T-helper 1 cell treated with Interleukin-12 subunit alpha and Interleukin-12 subunit beta and Interleukin-4 antibody, amounts not matched to agents 30 μg/mL and 1 μg/mL, for 36 hours (primary cell): ENCODE measurements at regions not wholly inside any gene's neighbourhood (a gene's known extent, or its start where the extent isn't known, plus 50 kb on each side); places are given as distances from the start of the nearest gene placed in this dataset.

Experiments used
- H3K27ac Mint-ChIP-seq: one replicate; pipeline ENCODE4 v1.8.0; 2021; ENCODE audit warnings: mild to moderate bottlenecking, mixed read lengths
- H3K27me3 Mint-ChIP-seq: one replicate; pipeline ENCODE4 v1.8.0; 2021; ENCODE audit warnings: low read depth, mixed read lengths
- H3K36me3 Mint-ChIP-seq: one replicate; pipeline ENCODE4 v1.8.0; 2021; ENCODE audit warnings: low read depth, mixed read lengths
- H3K4me1 Mint-ChIP-seq: one replicate; pipeline ENCODE4 v1.8.0; 2021; ENCODE audit warnings: low read depth, mixed read lengths
- H3K4me3 Mint-ChIP-seq: one replicate; pipeline ENCODE4 v1.8.0; 2021; ENCODE audit warnings: mild to moderate bottlenecking, moderate library complexity, mixed read lengths
- H3K9me3 Mint-ChIP-seq: one replicate; pipeline ENCODE4 v1.8.0; 2021; ENCODE audit warnings: mixed read lengths

- Mint-ChIP-seq H3K4me3 (no peak overlapping the region), H3K4me1 (no peaks in the 10 kb centered on the region), H3K27me3 (no peaks in the 10 kb centered on the region), H3K27ac (no peak overlapping the region), H3K36me3 (no peaks in the 10 kb centered on the region), H3K9me3 (peaks cover 12% of the 10 kb centered on the region)
These were observed 1426.9 kb downstream of the AACS start for GRCh38 chr12:126492181-126492580.

GRCh38 chr12:126493366-126494108 lies 1428.3 kb downstream of the AACS start:
- Mint-ChIP-seq H3K36me3 (no peaks in the 10 kb centered on the region), H3K4me3 (no peak overlapping the region), H3K4me1 (no peaks in the 10 kb centered on the region), H3K27me3 (no peaks in the 10 kb centered on the region), H3K9me3 (peaks cover 12% of the 10 kb centered on the region), H3K27ac (no peak overlapping the region)

GRCh38 chr12:126496201-126496600 lies 1431.0 kb downstream of the AACS start:
- no peak overlapping the region for H3K27ac Mint-ChIP-seq
- no peaks in the 10 kb centered on the region for H3K27me3 Mint-ChIP-seq
- no peaks in the 10 kb centered on the region for H3K4me1 Mint-ChIP-seq
- peaks cover 3% of the 10 kb centered on the region for H3K9me3 Mint-ChIP-seq
- no peak overlapping the region for H3K4me3 Mint-ChIP-seq
- no peaks in the 10 kb centered on the region for H3K36me3 Mint-ChIP-seq

GRCh38 chr12:126506426-126507182 lies 1441.4 kb downstream of the AACS start:
- H3K4me3 Mint-ChIP-seq, result no peak overlapping the region
- peaks cover 1% of the 10 kb centered on the region for H3K36me3 Mint-ChIP-seq
- H3K27ac Mint-ChIP-seq, result no peak overlapping the region
- H3K9me3 Mint-ChIP-seq, result peaks cover 11% of the 10 kb centered on the region
- peaks cover 5% of the 10 kb centered on the region for H3K4me1 Mint-ChIP-seq
- H3K27me3 Mint-ChIP-seq, result no peaks in the 10 kb centered on the region

- Mint-ChIP-seq H3K27ac (no peak overlapping the region), H3K9me3 (peaks cover 15% of the 10 kb centered on the region), H3K4me1 (peaks cover 5% of the 10 kb centered on the region), H3K36me3 (peaks cover 1% of the 10 kb centered on the region), H3K27me3 (no peaks in the 10 kb centered on the region), H3K4me3 (no peak overlapping the region)
These were observed 1442.0 kb downstream of the AACS start for GRCh38 chr12:126507231-126507630.

- Mint-ChIP-seq H3K27ac (no peak overlapping the region), H3K36me3 (peaks cover 1% of the 10 kb centered on the region), H3K9me3 (peaks cover 18% of the 10 kb centered on the region), H3K27me3 (no peaks in the 10 kb centered on the region), H3K4me3 (no peak overlapping the region), H3K4me1 (peaks cover 5% of the 10 kb centered on the region)
These were observed 1444.3 kb downstream of the AACS start for GRCh38 chr12:126509572-126509971.

DNA sequence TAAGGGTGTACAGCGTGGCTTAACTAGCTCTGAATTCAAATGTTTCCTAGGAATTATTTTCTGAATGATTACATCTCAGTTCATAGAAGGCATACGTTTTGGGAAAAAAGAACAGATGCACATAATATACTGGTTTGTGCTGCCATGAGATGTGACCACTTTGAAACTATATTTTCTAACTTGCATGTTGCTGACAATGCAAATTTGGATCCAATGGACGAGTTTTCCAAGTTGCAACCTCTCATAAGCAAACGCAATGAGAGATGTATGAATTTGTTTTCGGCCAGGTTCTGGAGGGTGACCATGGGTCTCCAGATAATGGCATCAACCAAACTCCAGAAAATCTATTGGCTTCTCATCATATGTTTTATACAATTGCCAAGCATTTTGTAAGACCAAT lies 1445.4 kb downstream of the AACS start:
- no peak overlapping the region for H3K27ac Mint-ChIP-seq
- peaks cover 19% of the 10 kb centered on the region for H3K9me3 Mint-ChIP-seq
- H3K27me3 Mint-ChIP-seq, result no peaks in the 10 kb centered on the region
- peaks cover 1% of the 10 kb centered on the region for H3K36me3 Mint-ChIP-seq
- H3K4me1 Mint-ChIP-seq, result peaks cover 5% of the 10 kb centered on the region
- H3K4me3 Mint-ChIP-seq, result no peak overlapping the region

- peaks cover 11% of the 10 kb centered on the region for H3K9me3 Mint-ChIP-seq
These were observed 1448.0 kb downstream of the AACS start for GRCh38 chr12:126512916-126513913.

DNA sequence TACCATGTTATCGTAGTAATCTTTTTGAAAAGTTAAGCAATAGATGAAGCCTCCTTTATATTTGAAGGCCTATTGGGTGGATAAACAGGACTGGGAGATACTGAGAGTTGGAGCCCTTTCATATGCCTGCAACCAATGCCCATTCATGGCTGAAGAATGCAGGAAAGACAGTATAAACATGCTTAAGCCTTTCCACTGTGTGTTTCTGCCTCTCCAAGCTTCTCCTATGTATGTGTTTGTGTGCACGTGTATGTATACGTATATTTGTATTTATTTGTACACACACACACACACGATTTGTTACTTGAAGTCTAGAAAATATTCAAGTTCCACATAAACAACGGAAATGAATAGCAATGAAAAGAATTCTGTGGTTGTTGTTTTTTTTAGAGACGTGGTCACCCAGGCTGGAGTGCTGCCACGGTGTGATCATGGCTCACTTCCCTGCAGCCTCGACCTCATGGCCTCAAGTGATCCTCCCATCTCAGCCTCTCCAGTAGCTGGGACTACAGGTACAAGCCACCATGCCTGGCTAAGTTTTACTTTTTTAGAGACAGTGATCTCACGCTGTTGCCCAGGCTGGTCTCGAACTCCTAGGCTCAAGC lies 1453.5 kb downstream of the AACS start:
- Mint-ChIP-seq H3K27me3 (no peaks in the 10 kb centered on the region), H3K4me3 (no peak overlapping the region), H3K9me3 (peaks cover 4% of the 10 kb centered on the region), H3K27ac (no peak overlapping the region), H3K4me1 (no peaks in the 10 kb centered on the region), H3K36me3 (no peaks in the 10 kb centered on the region)

More at GRCh38 chr12:126512916-126513913, 1448.0 kb downstream of the AACS start:
- no peaks in the 10 kb centered on the region for H3K27me3 Mint-ChIP-seq
- H3K4me1 Mint-ChIP-seq, result no peaks in the 10 kb centered on the region
- no peaks in the 10 kb centered on the region for H3K36me3 Mint-ChIP-seq
- no peak overlapping the region for H3K27ac Mint-ChIP-seq
- H3K4me3 Mint-ChIP-seq, result no peak overlapping the region

DNA sequence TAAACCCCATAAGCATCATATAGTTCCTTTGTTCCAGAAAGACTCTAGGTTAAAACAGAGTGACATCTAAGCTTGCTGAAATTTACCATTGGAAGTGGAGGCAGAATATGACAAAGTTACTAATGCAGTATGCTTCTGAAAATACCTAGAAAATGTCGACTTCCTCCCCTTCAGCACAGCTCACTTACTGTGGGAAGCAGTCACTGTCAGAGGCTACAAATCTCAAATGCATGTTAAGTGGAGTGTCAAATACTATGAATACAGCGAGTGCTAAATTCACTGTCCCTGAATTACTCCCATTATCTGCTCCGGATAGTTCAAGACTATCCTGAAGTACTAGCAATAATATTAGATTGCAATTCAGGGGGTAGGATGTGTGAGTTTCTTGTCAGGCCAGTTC lies 1454.6 kb downstream of the AACS start:
- H3K36me3 Mint-ChIP-seq, result no peaks in the 10 kb centered on the region
- H3K27ac Mint-ChIP-seq, result no peak overlapping the region
- no peaks in the 10 kb centered on the region for H3K27me3 Mint-ChIP-seq
- no peaks in the 10 kb centered on the region for H3K4me1 Mint-ChIP-seq
- peaks cover 4% of the 10 kb centered on the region for H3K9me3 Mint-ChIP-seq
- H3K4me3 Mint-ChIP-seq, result no peak overlapping the region

DNA sequence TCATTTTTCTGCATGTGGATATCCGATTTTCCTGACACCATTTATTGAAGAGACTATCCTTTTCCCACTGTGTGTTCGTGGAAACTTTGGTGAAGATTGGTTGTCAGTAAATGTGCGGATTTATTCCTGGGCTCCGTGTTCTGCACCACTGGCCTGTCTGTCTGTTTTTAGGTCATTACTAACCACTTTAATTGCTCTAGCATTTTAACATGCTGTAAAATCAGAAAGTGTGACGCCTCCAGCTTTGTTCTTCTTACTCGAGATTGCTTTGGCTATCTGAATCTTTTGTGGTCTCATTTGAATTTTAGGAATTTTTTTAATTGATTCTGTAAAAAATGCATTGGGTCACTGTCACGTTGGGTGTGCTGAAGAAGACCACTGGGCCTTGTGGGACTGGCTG lies 1458.7 kb downstream of the AACS start:
- no peaks in the 10 kb centered on the region for H3K9me3 Mint-ChIP-seq
- H3K27ac Mint-ChIP-seq, result no peak overlapping the region
- H3K27me3 Mint-ChIP-seq, result no peaks in the 10 kb centered on the region
- H3K4me1 Mint-ChIP-seq, result no peaks in the 10 kb centered on the region
- no peaks in the 10 kb centered on the region for H3K36me3 Mint-ChIP-seq
- no peak overlapping the region for H3K4me3 Mint-ChIP-seq

GRCh38 chr12:126534495-126534894 lies 1469.3 kb downstream of the AACS start:
- no peaks in the 10 kb centered on the region for H3K36me3 Mint-ChIP-seq
- H3K27ac Mint-ChIP-seq, result no peak overlapping the region
- no peaks in the 10 kb centered on the region for H3K4me1 Mint-ChIP-seq
- no peak overlapping the region for H3K4me3 Mint-ChIP-seq
- no peaks in the 10 kb centered on the region for H3K9me3 Mint-ChIP-seq
- H3K27me3 Mint-ChIP-seq, result no peaks in the 10 kb centered on the region

- Mint-ChIP-seq H3K9me3 (no peaks in the 10 kb centered on the region), H3K27ac (no peak overlapping the region), H3K4me3 (no peak overlapping the region), H3K36me3 (no peaks in the 10 kb centered on the region), H3K4me1 (no peaks in the 10 kb centered on the region), H3K27me3 (no peaks in the 10 kb centered on the region)
These were observed 1469.7 kb downstream of the AACS start for GRCh38 chr12:126534942-126535341.

DNA sequence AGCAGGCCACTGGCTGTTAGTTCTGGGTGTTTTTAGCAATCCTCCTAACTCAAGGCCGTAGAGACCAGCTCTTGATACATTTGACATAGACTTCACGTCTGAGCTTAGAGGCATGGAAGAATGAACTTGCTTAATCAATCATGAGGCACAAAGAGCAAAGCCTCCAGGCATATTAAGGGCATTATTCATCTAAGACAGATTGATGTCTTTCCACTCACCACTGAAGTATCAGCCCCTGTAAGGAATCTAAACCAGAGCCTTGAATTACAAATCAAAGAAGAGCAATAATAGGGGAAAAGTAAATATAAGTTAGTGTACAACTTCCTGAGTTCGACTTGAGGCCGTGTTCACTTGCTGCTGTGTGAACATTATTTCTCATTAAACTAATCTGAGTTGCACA lies 1470.7 kb downstream of the AACS start:
- H3K36me3 Mint-ChIP-seq, result no peaks in the 10 kb centered on the region

More for the DNA sequence above, 1470.7 kb downstream of the AACS start:
- H3K9me3 Mint-ChIP-seq, result no peaks in the 10 kb centered on the region
- no peak overlapping the region for H3K27ac Mint-ChIP-seq
- no peaks in the 10 kb centered on the region for H3K27me3 Mint-ChIP-seq
- no peaks in the 10 kb centered on the region for H3K4me1 Mint-ChIP-seq
- no peak overlapping the region for H3K4me3 Mint-ChIP-seq
